ENCODE measurements at regions not wholly inside any gene's neighbourhood (a gene's known extent, or its start where the extent isn't known, plus 50 kb on each side); places are given as distances from the start of the nearest gene placed in this dataset.

GRCh38 chr2:19195661-19196060 lies 162.8 kb downstream of the OSR1 start:
- POLR2A ChIA-PET, result interaction anchor here (0.6 kb wide), 1 partner anchor 1316 kb away, joined by 3 read pairs; no protein-coding TSS in a partner anchor
- TF ChIP-seq, protein P1, sequence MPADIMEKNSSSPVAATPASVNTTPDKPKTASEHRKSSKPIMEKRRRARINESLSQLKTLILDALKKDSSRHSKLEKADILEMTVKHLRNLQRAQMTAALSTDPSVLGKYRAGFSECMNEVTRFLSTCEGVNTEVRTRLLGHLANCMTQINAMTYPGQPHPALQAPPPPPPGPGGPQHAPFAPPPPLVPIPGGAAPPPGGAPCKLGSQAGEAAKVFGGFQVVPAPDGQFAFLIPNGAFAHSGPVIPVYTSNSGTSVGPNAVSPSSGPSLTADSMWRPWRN (IDR thresholded peaks at IDR 0.05; ENCODE audit: low read depth), result no peak
- no peak for TF ChIP-seq BRF1 (IDR thresholded peaks at IDR 0.05; ENCODE audit: borderline replicate concordance, extremely low read depth, insufficient read length)
- no peak for TF ChIP-seq MYNN (IDR thresholded peaks at IDR 0.05)
- TF ChIP-seq MYNN (CRISPR knock-in tag; IDR thresholded peaks at IDR 0.05), result no peak
- no peak for TF ChIP-seq NRF1 (conservative IDR thresholded peaks at IDR 0.05 in 1 of 2, IDR thresholded peaks at IDR 0.05 in 1 of 2)
- no peak for TF ChIP-seq HNRNPH1 (optimal IDR thresholded peaks at IDR 0.05; ENCODE audit: low read depth, low read length)
- TF ChIP-seq FOXK2 (conservative IDR thresholded peaks at IDR 0.05 in 1 of 2, IDR thresholded peaks at IDR 0.05 in 1 of 2; ENCODE audit: low read depth in 2 of 2), result no peak
- TF ChIP-seq HDAC3 (IDR thresholded peaks at IDR 0.05; ENCODE audit: borderline replicate concordance, partially characterized antibody), result no peak
- no peak for TF ChIP-seq RFX1 (IDR thresholded peaks at IDR 0.05)
- H3K36me3 ChIP-seq (ENCODE audit: control insufficient read depth, insufficient read depth, low read length), result no peaks in the 10 kb centered on the region
- H3K4me1 ChIP-seq (replicated peaks in 1 of 2; ENCODE audit: control insufficient read depth in 2 of 2, insufficient read depth in 2 of 2, low read length in 2 of 2), result no peaks in the 10 kb centered on the region
- no peaks in the 10 kb centered on the region for H4K20me1 ChIP-seq (replicated peaks; ENCODE audit: control insufficient read depth, insufficient read depth, low read length)
- DNase-seq (ENCODE audit: extremely low read depth in 1 of 4, low spot score in 3 of 4) (no peak), FAIRE-seq (no peak), ATAC-seq (no peak)
- no TSS peak for BruUV-seq (replicated peaks)
- no peaks in the 10 kb centered on the region for H3K9me1 ChIP-seq (ENCODE audit: control insufficient read depth, insufficient read depth, low read length)
- H3K9me3 ChIP-seq (replicated peaks; ENCODE audit: control insufficient read depth, insufficient read depth, low read depth, low read length), result peaks cover 2% of the 10 kb centered on the region; the same call in 1 of the 2 replicates
- WGBS (ENCODE audit: insufficient coverage, low coverage, missing lambda C conversion rate), result 0% methylated on average over 1 of the region's 1 CpG
- H3K79me2 ChIP-seq (ENCODE audit: control insufficient read depth, insufficient read depth, low read length), result no peaks in the 10 kb centered on the region
- CTCF ChIA-PET (ENCODE audit: low intra/inter-chr PET ratio), result no interaction called here
- no peak overlapping the region for H3K27ac ChIP-seq (ENCODE audit: extremely low read depth, low read depth, low read length)
- intact Hi-C loops (cut with micrococcal nuclease), result no loop called here
- in situ Hi-C loops (cut with MboI), result no loop called here
- H3K9ac ChIP-seq (ENCODE audit: insufficient read depth in 1 of 2, low read depth in 2 of 2, low read length in 2 of 2), result no peak overlapping the region
- no peak overlapping the region for H2AFZ ChIP-seq (ENCODE audit: low read depth, low read length)
- no peaks in the 10 kb centered on the region for H3K27me3 ChIP-seq (ENCODE audit: control insufficient read depth in 2 of 2, insufficient read depth in 2 of 2, low read length in 2 of 2)
- H3K4me2 ChIP-seq (ENCODE audit: insufficient read depth, low read length), result no peak overlapping the region
- H3K4me3 ChIP-seq, result no peak overlapping the region
